HL-60 (cell line): ENCODE measurements at regions not wholly inside any gene's neighbourhood (a gene's known extent, or its start where the extent isn't known, plus 50 kb on each side); places are given as distances from the start of the nearest gene placed in this dataset.
"Not testable (repeated sequence)": the region's sequence is repeated elsewhere in the genome, so short reads cannot be mapped to it uniquely, and the experiment has no call there.

Experiments used
- DNase-seq, 2 experiments: peaks; one replicate each; pipeline ENCODE4 v3.0.0-alpha.2; 2010 to 2020; ENCODE audit warnings: low read depth in 1 of 2, low spot score in 1 of 2
- H3K27ac ChIP-seq: fragments of 250-450 bp; sonication (Bioruptor Pico); replicated peaks from 2 replicates; pipeline ENCODE4 v1.5.1; 2020; ENCODE audit warnings: mild to moderate bottlenecking, moderate library complexity
- H3K27me3 ChIP-seq: fragments of 250-450 bp; sonication (Bioruptor Pico); 2 replicates; pipeline ENCODE4 v1.5.1; 2021; ENCODE audit warnings: mild to moderate bottlenecking, moderate library complexity; ENCODE audit not compliant: insufficient read depth, poor library complexity, severe bottlenecking
- H3K4me3 ChIP-seq: replicated peaks from 2 replicates; pipeline ENCODE4 v1.5.1; 2011; ENCODE audit warnings: mild to moderate bottlenecking, control low read depth, low read length; ENCODE audit not compliant: insufficient read depth
- CTCF ChIP-seq: IDR thresholded peaks from one replicate; pipeline ENCODE4 v1.5.1; 2011; ENCODE audit warnings: low read length, control low read depth, inconsistent platforms; ENCODE audit not compliant: insufficient read depth
- GABPA ChIP-seq: IDR thresholded peaks from 2 replicates; pipeline ENCODE4 v1.6.1; 2012; ENCODE audit warnings: low read depth
- POLR2AphosphoS5 ChIP-seq: IDR thresholded peaks from 2 replicates; pipeline ENCODE4 v1.6.1; 2012; ENCODE audit warnings: low read depth
- REST ChIP-seq: IDR thresholded peaks from 2 replicates; pipeline ENCODE4 v1.6.1; 2012; ENCODE audit warnings: low read depth; ENCODE audit not compliant: insufficient replicate concordance
- SPI1 ChIP-seq: IDR thresholded peaks from 2 replicates; pipeline ENCODE4 v1.6.1; 2012; ENCODE audit warnings: low read depth, mild to moderate bottlenecking, borderline replicate concordance

DNA sequence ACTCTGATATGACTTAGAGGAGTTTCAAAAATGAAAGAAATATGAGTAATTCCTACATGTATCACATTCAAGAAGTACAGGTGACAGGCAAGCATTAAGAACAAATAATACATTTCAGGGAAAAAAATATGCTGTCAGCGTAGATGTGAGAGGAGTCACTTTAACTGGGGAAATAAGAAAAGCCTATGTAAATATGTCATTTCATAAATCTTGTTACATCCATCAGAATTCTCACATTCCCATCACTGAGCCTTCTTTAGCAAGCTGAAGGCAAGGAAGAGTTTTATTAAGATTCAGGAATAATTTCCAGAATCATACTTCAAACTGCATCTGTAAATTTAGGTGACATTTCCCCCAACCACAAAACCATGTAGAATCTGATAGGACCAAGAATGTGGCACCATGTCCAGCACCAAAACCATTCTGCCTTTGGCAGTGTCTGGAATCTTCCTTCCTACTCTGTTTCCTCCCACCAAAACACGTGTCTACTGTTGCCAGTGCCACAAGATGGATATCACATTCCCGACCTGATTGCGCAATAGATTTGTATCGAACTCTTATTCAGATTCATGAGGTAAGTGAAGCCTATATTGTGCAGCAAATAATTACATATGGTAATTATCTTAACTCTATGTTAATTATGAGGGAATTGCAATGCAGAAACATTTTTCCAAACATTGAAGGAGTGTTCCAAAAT is 690.9 kb downstream of the ISL1 start:
- H3K27me3 ChIP-seq = no peaks in the 10 kb centered on the region
- no peak for TF ChIP-seq REST
- TF ChIP-seq POLR2AphosphoS5 = no peak
- no peak for TF ChIP-seq GABPA
- no peak for TF ChIP-seq CTCF
- TF ChIP-seq SPI1 = no peak
- no peak overlapping the region for H3K4me3 ChIP-seq
- no peak overlapping the region for H3K27ac ChIP-seq
- DNase-seq = no peak

DNA sequence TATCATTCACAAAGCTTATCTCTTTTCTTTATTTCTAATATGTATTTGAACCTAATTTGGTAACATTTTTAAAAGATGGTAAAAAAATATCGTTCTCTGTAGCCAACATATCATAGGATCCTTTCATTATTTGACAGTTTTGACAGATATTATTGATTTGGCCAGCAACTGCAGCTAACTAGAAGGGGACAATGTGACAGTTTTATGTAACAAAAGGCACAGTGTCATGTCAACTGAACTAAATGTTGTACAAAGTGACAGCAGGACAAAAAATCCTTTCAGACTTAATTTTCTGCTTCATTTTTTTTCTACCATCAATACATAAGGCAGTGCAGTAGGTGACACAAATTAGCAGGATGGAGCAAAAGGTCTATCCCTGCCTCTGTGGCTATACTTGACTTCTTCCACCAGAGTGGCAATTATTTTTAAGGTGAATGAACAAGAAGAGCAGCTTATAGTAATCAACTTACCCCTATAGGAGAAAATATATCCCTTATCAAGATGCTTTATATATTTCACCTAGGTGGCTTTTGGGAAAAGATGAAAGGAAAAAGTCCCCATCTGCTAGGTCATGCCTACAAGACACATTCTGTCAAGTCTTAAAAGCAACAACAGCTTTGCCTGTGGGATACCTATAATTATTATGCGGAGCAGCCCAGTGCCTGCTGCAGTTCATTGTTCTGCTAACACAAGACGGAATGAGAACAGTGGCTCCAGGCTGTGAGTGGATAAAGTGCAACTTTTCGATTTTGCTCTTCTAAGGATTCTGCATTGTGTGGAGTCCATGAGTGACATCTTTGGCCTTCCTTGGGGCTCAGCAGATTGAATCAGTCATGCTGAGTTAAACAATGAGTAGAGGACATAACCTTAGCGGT is 694.9 kb downstream of the ISL1 start:
- DNase-seq = no peak
- TF ChIP-seq SPI1 (no peak), GABPA (no peak), REST (no peak), POLR2AphosphoS5 (no peak), CTCF (no peak)
- Histone ChIP-seq H3K27me3 (no peaks in the 10 kb centered on the region), H3K4me3 (no peak overlapping the region), H3K27ac (no peak overlapping the region)

DNA sequence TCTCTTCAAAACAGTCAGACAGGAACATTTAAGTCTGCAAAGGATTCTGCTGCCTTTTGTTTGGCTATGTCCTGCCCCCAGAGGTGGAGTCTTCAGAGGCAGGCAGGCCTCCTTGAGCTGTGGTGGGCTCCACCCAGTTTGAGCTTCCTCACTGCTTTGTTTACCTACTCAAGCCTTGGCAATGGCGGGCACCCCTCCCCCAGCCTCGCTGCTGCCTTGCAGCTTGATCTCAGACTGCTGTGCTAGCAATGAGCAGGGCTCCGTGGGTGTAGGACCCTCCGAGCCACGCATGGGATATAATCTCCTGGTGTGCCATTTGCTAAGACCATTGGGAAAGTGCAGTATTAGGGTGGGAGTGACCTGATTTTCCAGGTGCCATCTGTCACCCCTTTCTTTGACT is 685.4 kb upstream of the ITGA1 start:
- H3K27me3 ChIP-seq, H3K4me3 ChIP-seq, DNase-seq, H3K27ac ChIP-seq: not testable (repeated sequence)

DNA sequence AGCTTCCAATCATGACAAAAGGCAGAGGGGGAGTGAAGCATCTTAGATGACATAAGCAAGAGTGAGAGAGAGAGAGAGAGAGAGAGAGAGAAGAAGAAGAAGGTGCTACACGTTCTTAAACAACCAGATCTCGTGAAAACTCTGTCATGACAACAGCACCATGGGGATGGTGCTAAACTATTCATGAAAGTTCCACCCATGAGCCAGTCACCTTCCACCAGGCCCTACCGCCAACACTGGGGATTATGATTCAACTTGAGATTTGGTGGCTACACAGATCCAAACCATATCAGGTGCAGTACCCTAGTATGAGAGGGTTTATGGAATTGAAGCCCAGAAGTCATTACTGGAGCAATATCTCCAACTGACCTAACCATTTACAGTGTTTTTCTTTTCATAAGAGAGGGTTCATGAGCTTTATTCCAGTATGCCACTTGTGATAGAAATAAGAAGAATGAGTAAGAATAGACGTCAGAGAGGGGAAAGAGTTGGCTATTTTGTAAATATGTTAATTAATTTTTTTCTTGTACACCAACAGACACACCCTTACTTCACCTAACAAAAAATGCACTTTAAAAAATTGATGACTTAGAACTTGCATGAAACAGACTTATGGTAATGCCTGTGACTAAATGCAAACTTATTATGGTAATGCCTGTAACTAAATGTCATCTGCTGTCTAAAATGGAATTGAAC is 680.4 kb upstream of the ITGA1 start:
- Histone ChIP-seq H3K27ac (no peak overlapping the region), H3K27me3 (no peaks in the 10 kb centered on the region), H3K4me3 (no peak overlapping the region)
- DNase-seq = no peak
- no peak for TF ChIP-seq CTCF
- no peak for TF ChIP-seq POLR2AphosphoS5
- TF ChIP-seq REST = no peak
- TF ChIP-seq GABPA = no peak
- no peak for TF ChIP-seq SPI1
